ENCODE measurements at regions not wholly inside any gene's neighbourhood (a gene's known extent, or its start where the extent isn't known, plus 50 kb on each side); places are given as distances from the start of the nearest gene placed in this dataset.

GRCh38 chr5:93055561-93055960, 525.5 kb downstream of the NR2F1-AS1 start:
- Mint-ChIP-seq H3K36me3 (ENCODE audit: low read depth) (no peaks in the 10 kb centered on the region), H3K9me3 (peaks cover 4% of the 10 kb centered on the region), H3K4me1 (ENCODE audit: low read depth) (no peaks in the 10 kb centered on the region), H3K27ac (no peak overlapping the region), H3K27me3 (no peaks in the 10 kb centered on the region), H3K4me3 (no peak overlapping the region)

- H3K4me3 Mint-ChIP-seq = no peak overlapping the region
- no peak overlapping the region for H3K27ac Mint-ChIP-seq
- H3K9me3 Mint-ChIP-seq = peaks cover 2% of the 10 kb centered on the region
- no peaks in the 10 kb centered on the region for H3K4me1 Mint-ChIP-seq (ENCODE audit: low read depth)
- no peaks in the 10 kb centered on the region for H3K27me3 Mint-ChIP-seq
- H3K36me3 Mint-ChIP-seq (ENCODE audit: low read depth) = no peaks in the 10 kb centered on the region
Measured at GRCh38 chr5:93054424-93055163, 526.4 kb downstream of the NR2F1-AS1 start.

- Mint-ChIP-seq H3K27ac (no peak overlapping the region), H3K36me3 (ENCODE audit: low read depth) (no peaks in the 10 kb centered on the region), H3K9me3 (no peaks in the 10 kb centered on the region), H3K27me3 (no peaks in the 10 kb centered on the region), H3K4me3 (no peak overlapping the region), H3K4me1 (ENCODE audit: low read depth) (no peaks in the 10 kb centered on the region)
Measured at GRCh38 chr5:93053825-93054224, 527.2 kb downstream of the NR2F1-AS1 start.

GRCh38 chr5:93048858-93049257, 532.2 kb downstream of the NR2F1-AS1 start:
- no peak overlapping the region for H3K27ac Mint-ChIP-seq
- no peaks in the 10 kb centered on the region for H3K9me3 Mint-ChIP-seq
- H3K4me1 Mint-ChIP-seq (ENCODE audit: low read depth) = no peaks in the 10 kb centered on the region
- H3K4me3 Mint-ChIP-seq = no peak overlapping the region
- H3K27me3 Mint-ChIP-seq = no peaks in the 10 kb centered on the region
- no peaks in the 10 kb centered on the region for H3K36me3 Mint-ChIP-seq (ENCODE audit: low read depth)

GRCh38 chr5:93044859-93045666, 536.0 kb downstream of the NR2F1-AS1 start:
- Mint-ChIP-seq H3K27ac (no peak overlapping the region), H3K4me1 (ENCODE audit: low read depth) (no peaks in the 10 kb centered on the region), H3K9me3 (no peaks in the 10 kb centered on the region), H3K36me3 (ENCODE audit: low read depth) (no peaks in the 10 kb centered on the region), H3K27me3 (no peaks in the 10 kb centered on the region), H3K4me3 (no peak overlapping the region)

GRCh38 chr5:93039888-93040287, 541.1 kb downstream of the NR2F1-AS1 start:
- Mint-ChIP-seq H3K4me1 (ENCODE audit: low read depth) (no peaks in the 10 kb centered on the region), H3K4me3 (no peak overlapping the region), H3K36me3 (ENCODE audit: low read depth) (no peaks in the 10 kb centered on the region), H3K9me3 (no peaks in the 10 kb centered on the region), H3K27ac (no peak overlapping the region), H3K27me3 (no peaks in the 10 kb centered on the region)

- Mint-ChIP-seq H3K4me1 (ENCODE audit: low read depth) (no peaks in the 10 kb centered on the region), H3K27ac (no peak overlapping the region), H3K27me3 (no peaks in the 10 kb centered on the region), H3K36me3 (ENCODE audit: low read depth) (no peaks in the 10 kb centered on the region), H3K9me3 (no peaks in the 10 kb centered on the region), H3K4me3 (no peak overlapping the region)
Measured at GRCh38 chr5:93034621-93035590, 546.1 kb downstream of the NR2F1-AS1 start.

- no peak overlapping the region for H3K27ac Mint-ChIP-seq
- no peak overlapping the region for H3K4me3 Mint-ChIP-seq
- no peaks in the 10 kb centered on the region for H3K4me1 Mint-ChIP-seq (ENCODE audit: low read depth)
- H3K27me3 Mint-ChIP-seq = no peaks in the 10 kb centered on the region
- no peaks in the 10 kb centered on the region for H3K9me3 Mint-ChIP-seq
- H3K36me3 Mint-ChIP-seq (ENCODE audit: low read depth) = no peaks in the 10 kb centered on the region
Measured at GRCh38 chr5:93022796-93023447, 558.1 kb downstream of the NR2F1-AS1 start.

- H3K4me1 Mint-ChIP-seq (ENCODE audit: low read depth) = no peaks in the 10 kb centered on the region
- H3K9me3 Mint-ChIP-seq = no peaks in the 10 kb centered on the region
- H3K27me3 Mint-ChIP-seq = no peaks in the 10 kb centered on the region
- H3K4me3 Mint-ChIP-seq = no peak overlapping the region
- no peak overlapping the region for H3K27ac Mint-ChIP-seq
- no peaks in the 10 kb centered on the region for H3K36me3 Mint-ChIP-seq (ENCODE audit: low read depth)
Measured at GRCh38 chr5:93022211-93022610, 558.8 kb downstream of the NR2F1-AS1 start.

GRCh38 chr5:93019896-93020295, 561.1 kb downstream of the NR2F1-AS1 start:
- H3K4me3 Mint-ChIP-seq = no peak overlapping the region
- H3K36me3 Mint-ChIP-seq (ENCODE audit: low read depth) = no peaks in the 10 kb centered on the region
- no peaks in the 10 kb centered on the region for H3K9me3 Mint-ChIP-seq
- H3K4me1 Mint-ChIP-seq (ENCODE audit: low read depth) = no peaks in the 10 kb centered on the region
- H3K27me3 Mint-ChIP-seq = no peaks in the 10 kb centered on the region
- no peak overlapping the region for H3K27ac Mint-ChIP-seq

- H3K36me3 Mint-ChIP-seq (ENCODE audit: low read depth) = no peaks in the 10 kb centered on the region
- no peaks in the 10 kb centered on the region for H3K27me3 Mint-ChIP-seq
- H3K9me3 Mint-ChIP-seq = no peaks in the 10 kb centered on the region
- no peaks in the 10 kb centered on the region for H3K4me1 Mint-ChIP-seq (ENCODE audit: low read depth)
- no peak overlapping the region for H3K4me3 Mint-ChIP-seq
- H3K27ac Mint-ChIP-seq = no peak overlapping the region
Measured at GRCh38 chr5:93018461-93018860, 562.6 kb downstream of the NR2F1-AS1 start.

- no peaks in the 10 kb centered on the region for H3K27me3 Mint-ChIP-seq
- no peaks in the 10 kb centered on the region for H3K36me3 Mint-ChIP-seq (ENCODE audit: low read depth)
- no peak overlapping the region for H3K27ac Mint-ChIP-seq
- no peak overlapping the region for H3K4me3 Mint-ChIP-seq
- no peaks in the 10 kb centered on the region for H3K9me3 Mint-ChIP-seq
- H3K4me1 Mint-ChIP-seq (ENCODE audit: low read depth) = no peaks in the 10 kb centered on the region
Measured at GRCh38 chr5:93017849-93018248, 563.2 kb downstream of the NR2F1-AS1 start.

- no peaks in the 10 kb centered on the region for H3K27me3 Mint-ChIP-seq
- no peak overlapping the region for H3K4me3 Mint-ChIP-seq
- no peak overlapping the region for H3K27ac Mint-ChIP-seq
- no peaks in the 10 kb centered on the region for H3K4me1 Mint-ChIP-seq (ENCODE audit: low read depth)
- no peaks in the 10 kb centered on the region for H3K9me3 Mint-ChIP-seq
- H3K36me3 Mint-ChIP-seq (ENCODE audit: low read depth) = no peaks in the 10 kb centered on the region
Measured at GRCh38 chr5:93017376-93017775, 563.6 kb downstream of the NR2F1-AS1 start.

GRCh38 chr5:93010616-93011015, 570.4 kb downstream of the NR2F1-AS1 start:
- H3K36me3 Mint-ChIP-seq (ENCODE audit: low read depth) = no peaks in the 10 kb centered on the region
- H3K27ac Mint-ChIP-seq = no peak overlapping the region
- H3K4me1 Mint-ChIP-seq (ENCODE audit: low read depth) = no peaks in the 10 kb centered on the region
- H3K9me3 Mint-ChIP-seq = no peaks in the 10 kb centered on the region
- H3K27me3 Mint-ChIP-seq = no peaks in the 10 kb centered on the region
- H3K4me3 Mint-ChIP-seq = no peak overlapping the region

All from stimulated activated naive CD8-positive, alpha-beta T cell treated with anti-CD3 and anti-CD28 coated beads, Interleukin-15, Interleukin-2, amounts not matched to agents 100 ng/mL and 50 ng/mL, for 24 hours (primary cell).